Fibroblast of peridontal ligament (primary cell): ENCODE measurements at regions not wholly inside any gene's neighbourhood (a gene's known extent, or its start where the extent isn't known, plus 50 kb on each side); places are given as distances from the start of the nearest gene placed in this dataset.
"Not testable (repeated sequence)": the region's sequence is repeated elsewhere in the genome, so short reads cannot be mapped to it uniquely, and the experiment has no call there.

ENCODE experiments used
- DNase-seq: peaks from one replicate; pipeline ENCODE4 v3.0.0-alpha.2; 2010; ENCODE audit errors: extremely low read depth

DNA sequence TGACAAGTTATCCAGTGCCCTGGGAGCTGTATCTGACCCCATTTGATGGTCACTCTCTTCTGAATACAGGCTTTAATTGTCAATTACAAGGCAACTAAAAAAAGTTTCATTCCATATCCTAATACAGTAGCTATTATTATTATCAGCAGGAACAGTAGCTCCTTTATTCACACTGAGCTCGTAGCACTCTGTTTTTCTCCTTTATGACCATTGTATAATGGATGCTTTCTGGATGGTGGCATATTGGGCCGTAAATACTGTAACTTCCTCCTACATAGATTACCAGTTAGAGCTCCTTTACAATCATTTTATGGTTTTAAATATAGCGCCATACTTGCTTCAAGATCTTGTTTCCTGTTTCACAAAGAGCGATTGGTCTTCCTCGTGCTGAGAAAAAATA, 1040.3 kb downstream of the TSN start:
- DNase-seq, result no peak

DNA sequence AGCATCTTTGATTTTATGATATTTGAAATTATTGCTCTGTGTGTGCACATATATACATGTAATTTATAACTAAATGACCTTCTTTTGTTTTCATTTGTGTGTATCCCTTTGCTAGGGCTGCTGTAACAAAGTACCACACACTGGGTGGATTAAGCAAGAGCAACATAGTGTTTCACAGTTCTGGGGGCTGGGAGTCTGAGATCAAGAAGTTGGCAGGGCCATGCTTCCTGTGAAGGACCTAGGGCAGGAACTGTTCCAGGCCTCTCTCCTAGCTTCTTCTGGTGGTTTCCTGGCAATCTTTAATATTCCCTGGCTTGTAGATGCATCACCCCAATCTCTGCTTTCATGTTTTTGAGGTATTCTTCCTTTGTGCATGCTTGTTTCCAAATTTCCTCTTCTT, 1043.9 kb downstream of the TSN start:
- no peak for DNase-seq

DNA sequence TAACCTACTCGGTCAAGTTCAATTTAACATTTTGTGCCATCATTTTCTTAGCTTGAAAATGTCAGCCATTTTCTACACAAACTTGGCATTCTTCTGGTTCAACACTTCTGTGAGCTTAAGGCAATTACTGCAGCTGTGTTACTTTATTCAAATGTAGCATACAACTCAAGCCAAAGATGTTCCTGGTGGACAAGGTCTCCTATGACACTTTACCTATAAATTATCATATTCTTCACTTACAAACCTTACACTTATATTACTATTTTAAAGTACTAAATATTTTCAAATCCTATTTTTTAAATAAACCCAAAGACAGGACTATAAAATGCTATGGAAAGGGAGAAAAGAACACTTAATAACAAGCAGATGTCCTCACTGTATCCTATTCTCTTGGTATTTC, 1045.3 kb downstream of the TSN start:
- no peak for DNase-seq

GRCh38 chr2:122804494-122804893, 1049.0 kb downstream of the TSN start:
- DNase-seq, result no peak

- no peak for DNase-seq
Measured at GRCh38 chr2:122805346-122805745, 1049.9 kb downstream of the TSN start.

- no peak for DNase-seq
Measured at GRCh38 chr2:122808286-122808969, 1053.0 kb downstream of the TSN start.

GRCh38 chr2:122812214-122812613, 1056.8 kb downstream of the TSN start:
- DNase-seq, result not testable (repeated sequence)

- DNase-seq, result no peak
Measured at GRCh38 chr2:122815120-122815519, 1059.7 kb downstream of the TSN start.

GRCh38 chr2:122816803-122817202, 1061.4 kb downstream of the TSN start:
- no peak for DNase-seq

- no peak for DNase-seq
Measured at GRCh38 chr2:122822319-122822718, 1066.9 kb downstream of the TSN start.

DNA sequence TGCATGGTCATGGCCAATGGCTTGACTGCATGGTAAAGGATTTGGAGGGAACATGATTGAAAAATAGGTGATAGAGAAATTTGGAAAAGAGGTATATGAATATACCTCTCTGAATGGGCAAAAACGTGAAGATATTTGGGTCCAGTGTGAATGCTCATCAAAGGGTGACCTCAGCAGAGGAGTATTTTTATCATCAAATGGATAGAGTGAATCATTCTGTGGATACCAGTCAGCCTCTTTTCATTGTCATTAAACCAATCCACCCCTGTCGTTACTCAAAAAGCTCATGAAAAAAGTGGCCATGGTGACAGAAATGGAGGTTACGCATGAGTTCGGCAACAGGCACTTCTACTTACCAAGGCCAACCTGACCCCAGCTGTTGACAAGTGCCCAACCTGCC, 1074.7 kb downstream of the TSN start:
- no peak for DNase-seq

DNA sequence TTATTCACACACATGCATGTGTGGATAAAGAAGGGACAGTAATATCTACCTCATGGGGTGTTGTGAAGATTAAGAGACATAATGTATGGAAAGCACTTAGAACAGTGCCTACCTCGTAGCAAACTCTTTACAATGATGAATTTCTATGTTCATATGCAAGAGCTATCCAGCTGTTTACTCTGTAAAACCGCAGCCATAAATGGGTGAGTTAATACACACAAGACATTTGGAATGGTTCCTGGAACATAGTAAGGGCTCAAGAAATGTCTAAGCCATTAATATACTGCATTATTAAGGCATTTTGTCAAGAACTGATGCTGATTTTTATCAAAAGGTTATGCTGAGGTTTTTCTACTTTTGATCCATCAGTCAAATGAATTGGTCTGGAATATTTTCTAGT, 1076.2 kb downstream of the TSN start:
- no peak for DNase-seq

DNA sequence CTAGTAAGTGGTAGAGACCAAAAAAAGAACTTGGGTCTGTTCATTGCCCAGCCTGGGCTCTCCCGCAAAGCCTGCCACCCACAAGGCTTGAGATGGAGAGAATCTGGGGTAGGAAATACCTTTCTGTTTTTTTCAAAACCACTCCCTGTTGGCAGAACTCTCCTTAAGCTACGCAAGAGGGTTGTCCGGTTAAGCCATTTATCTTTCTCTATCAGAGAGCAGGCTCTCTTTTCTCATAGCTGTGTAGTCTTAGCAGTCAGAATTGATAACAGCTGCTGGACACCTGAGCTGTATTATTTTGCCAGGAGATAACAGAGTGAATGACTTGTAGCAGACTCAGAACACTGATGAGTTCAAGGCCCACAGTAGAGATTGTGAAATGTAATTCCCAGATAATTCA, 1088.1 kb downstream of the TSN start:
- no peak for DNase-seq

GRCh38 chr2:122851161-122851560, 1095.7 kb downstream of the TSN start:
- no peak for DNase-seq

- no peak for DNase-seq
Measured at GRCh38 chr2:122851972-122852531, 1096.6 kb downstream of the TSN start.

GRCh38 chr2:122856696-122857095, 1101.2 kb downstream of the TSN start:
- DNase-seq, result no peak

DNA sequence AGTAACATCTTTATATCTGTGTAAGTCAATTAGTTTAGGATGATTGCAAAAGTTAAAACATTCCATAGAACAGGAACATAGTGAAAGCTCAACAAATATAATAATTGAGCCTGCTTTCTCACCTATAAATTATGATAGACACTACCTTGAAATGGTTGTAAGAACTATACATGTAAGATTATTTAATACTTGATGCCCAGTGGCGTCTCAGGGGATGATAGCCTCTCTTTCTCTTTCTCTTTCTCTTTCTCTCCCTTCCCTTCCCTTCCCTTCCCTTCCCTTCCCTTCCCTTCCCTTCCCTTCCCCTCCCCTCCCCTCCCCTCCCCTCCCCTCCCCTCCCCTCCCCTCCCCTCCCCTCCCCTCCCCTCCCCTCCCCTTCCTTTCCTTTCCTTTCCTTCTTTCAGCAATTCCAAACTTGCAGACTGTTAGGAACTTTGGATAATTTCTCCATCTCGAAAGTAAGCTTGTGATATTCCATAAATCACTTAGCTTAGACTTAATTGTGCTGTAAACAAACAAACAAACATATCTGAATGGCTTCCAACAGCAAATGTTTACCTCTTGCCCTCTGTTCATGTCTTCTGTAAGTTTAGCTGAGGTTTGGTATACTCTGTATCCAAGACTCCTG, 1102.7 kb downstream of the TSN start:
- DNase-seq, result no peak

DNA sequence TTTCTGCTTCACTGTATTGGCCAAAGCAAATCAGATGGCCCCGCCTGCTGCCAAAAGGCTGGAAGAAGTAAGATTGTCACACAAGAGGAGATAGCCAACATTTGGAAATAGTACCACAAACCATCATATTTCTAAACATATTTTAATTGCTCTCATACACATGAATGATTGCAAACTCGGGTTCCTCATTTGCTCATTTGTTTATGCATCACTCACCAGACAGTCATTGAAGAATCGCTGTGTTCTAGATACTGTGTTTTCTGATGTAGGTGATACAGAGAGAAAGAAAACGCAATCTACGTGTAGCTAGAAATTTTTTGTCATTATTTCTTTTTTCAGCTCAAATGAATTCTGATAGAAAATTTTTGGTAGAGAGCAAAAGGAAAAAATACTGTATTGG, 1103.4 kb downstream of the TSN start:
- DNase-seq, result no peak

- no peak for DNase-seq
Measured at GRCh38 chr2:122859260-122859659, 1103.8 kb downstream of the TSN start.

GRCh38 chr2:122863532-122863931, 1108.1 kb downstream of the TSN start:
- no peak for DNase-seq

GRCh38 chr2:122864728-122865127, 1109.3 kb downstream of the TSN start:
- DNase-seq, result no peak

- no peak for DNase-seq
Measured at GRCh38 chr2:122866095-122866494, 1110.6 kb downstream of the TSN start.

GRCh38 chr2:122867941-122868340, 1112.5 kb downstream of the TSN start:
- DNase-seq, result no peak
